Endodermal cell (in vitro differentiated cells): ENCODE measurements at regions not wholly inside any gene's neighbourhood (a gene's known extent, or its start where the extent isn't known, plus 50 kb on each side); places are given as distances from the start of the nearest gene placed in this dataset.

Experiments used
- DNase-seq: peaks from one replicate; pipeline ENCODE4 v3.0.0-alpha.2; 2017
- H3K27ac ChIP-seq: 2 replicates; pipeline ENCODE4 v1.5.1; 2013; ENCODE audit warnings: mild to moderate bottlenecking, low read depth, low read length, moderate library complexity
- H3K27me3 ChIP-seq: 2 replicates; pipeline ENCODE4 v1.6.1; 2013; ENCODE audit warnings: mild to moderate bottlenecking, low read length, moderate library complexity; ENCODE audit not compliant: insufficient read depth, control insufficient read depth, poor library complexity, severe bottlenecking
- H3K36me3 ChIP-seq: 2 replicates; pipeline ENCODE4 v1.7.0; 2013; ENCODE audit warnings: mild to moderate bottlenecking, low read length, moderate library complexity; ENCODE audit not compliant: control insufficient read depth, insufficient read depth
- H3K4me1 ChIP-seq: one replicate; pipeline ENCODE4 v1.7.0; 2013; ENCODE audit warnings: low read length; ENCODE audit not compliant: control insufficient read depth, insufficient read depth
- H3K4me3 ChIP-seq: 2 replicates; pipeline ENCODE4 v1.5.1; 2013; ENCODE audit warnings: mild to moderate bottlenecking, low read length, moderate library complexity
- H3K9ac ChIP-seq: 2 replicates; pipeline ENCODE4 v1.6.1; 2013; ENCODE audit warnings: mild to moderate bottlenecking, low read length, moderate library complexity; ENCODE audit not compliant: poor library complexity, severe bottlenecking; ENCODE audit errors: extremely low read depth
- H3K9me3 ChIP-seq: 2 replicates; pipeline ENCODE4 v1.6.1; 2013; ENCODE audit warnings: mild to moderate bottlenecking, low read length, moderate library complexity; ENCODE audit not compliant: control insufficient read depth
- H3K27ac Mint-ChIP-seq: 2 replicates; pipeline ENCODE4 v1.8.0; 2020; ENCODE audit warnings: mixed read lengths
- H3K27me3 Mint-ChIP-seq: 2 replicates; pipeline ENCODE4 v1.8.0; 2021; ENCODE audit warnings: mild to moderate bottlenecking, mixed read lengths; ENCODE audit not compliant: insufficient read depth
- H3K36me3 Mint-ChIP-seq: 2 replicates; pipeline ENCODE4 v1.8.0; 2020; ENCODE audit warnings: low read depth, mixed read lengths
- H3K4me1 Mint-ChIP-seq: 2 replicates; pipeline ENCODE4 v1.8.0; 2020; ENCODE audit warnings: mixed read lengths
- H3K4me3 Mint-ChIP-seq: 2 replicates; pipeline ENCODE4 v1.8.0; 2020; ENCODE audit warnings: mild to moderate bottlenecking, moderate library complexity, mixed read lengths
- H3K9me3 Mint-ChIP-seq: 2 replicates; pipeline ENCODE4 v1.8.0; 2020; ENCODE audit warnings: mild to moderate bottlenecking, mixed read lengths
- CTCF ChIP-seq: fragments of 200-600 bp; sonication (generic); conservative IDR thresholded peaks from 2 replicates; pipeline ENCODE4 v1.5.0; 2021; ENCODE audit warnings: antibody characterized with exemption, mild to moderate bottlenecking
- WGBS, 2 experiments: methylation state at CpG; one replicate each; pipeline versions ENCODE4 v1.1.5 to v1.1.7; 2013; ENCODE audit warnings: missing lambda C conversion rate in 2 of 2, mixed read lengths in 1 of 2; ENCODE audit not compliant: insufficient coverage in 1 of 2, insufficient read length in 1 of 2; 5-methylcytosine and 5-hydroxymethylcytosine counted together

- Mint-ChIP-seq H3K4me1 (peaks cover 8% of the 10 kb centered on the region), H3K36me3 (no peaks in the 10 kb centered on the region), H3K27me3 (peaks cover 23% of the 10 kb centered on the region), H3K9me3 (no peaks in the 10 kb centered on the region), H3K27ac (no peak overlapping the region), H3K4me3 (no peak overlapping the region)
- Histone ChIP-seq H3K9ac (no peak overlapping the region), H3K9me3 (peaks cover 9% of the 10 kb centered on the region), H3K4me1 (peaks cover 5% of the 10 kb centered on the region), H3K27ac (no peak overlapping the region), H3K36me3 (no peaks in the 10 kb centered on the region), H3K27me3 (peaks cover 13% of the 10 kb centered on the region), H3K4me3 (no peak overlapping the region)
- WGBS, 2 experiments, result 88 to 91% methylated on average over 2 of the region's 2 CpGs
- no peak for TF ChIP-seq CTCF
- no peak for DNase-seq
Observed at GRCh38 chr11:122033193-122033592, 82.8 kb downstream of the BLID start.

- peaks cover 23% of the 10 kb centered on the region for H3K27me3 Mint-ChIP-seq
- H3K9me3 Mint-ChIP-seq, result no peaks in the 10 kb centered on the region
- Histone ChIP-seq H3K9me3 (peaks cover 9% of the 10 kb centered on the region), H3K36me3 (no peaks in the 10 kb centered on the region), H3K4me1 (peaks cover 5% of the 10 kb centered on the region), H3K27ac (no peak overlapping the region), H3K9ac (no peak overlapping the region), H3K27me3 (peaks cover 13% of the 10 kb centered on the region), H3K4me3 (no peak overlapping the region)
- no peak for DNase-seq
- no peak for TF ChIP-seq CTCF
- WGBS, 2 experiments, result 93 to 100% methylated on average over 2 to 3 of the region's 3 CpGs
- no peaks in the 10 kb centered on the region for H3K36me3 Mint-ChIP-seq
- H3K4me1 Mint-ChIP-seq, result peaks cover 8% of the 10 kb centered on the region
- no peak overlapping the region for H3K27ac Mint-ChIP-seq
- H3K4me3 Mint-ChIP-seq, result no peak overlapping the region
Observed at GRCh38 chr11:122032317-122032716, 83.7 kb downstream of the BLID start.

GRCh38 chr11:122031813-122032212, 84.2 kb downstream of the BLID start:
- peaks cover 13% of the 10 kb centered on the region for H3K27me3 ChIP-seq
- Mint-ChIP-seq H3K27me3 (peaks cover 23% of the 10 kb centered on the region), H3K36me3 (no peaks in the 10 kb centered on the region), H3K27ac (no peak overlapping the region), H3K4me3 (no peak overlapping the region), H3K9me3 (no peaks in the 10 kb centered on the region), H3K4me1 (peaks cover 6% of the 10 kb centered on the region)
- no peaks in the 10 kb centered on the region for H3K36me3 ChIP-seq
- WGBS, 2 experiments, result no CpG with 5 or more reads among the region's 1 CpG
- no peak overlapping the region for H3K4me3 ChIP-seq
- no peak for DNase-seq
- TF ChIP-seq CTCF, result no peak
- no peak overlapping the region for H3K27ac ChIP-seq
- peaks cover 5% of the 10 kb centered on the region for H3K4me1 ChIP-seq
- H3K9me3 ChIP-seq, result peaks cover 9% of the 10 kb centered on the region
- H3K9ac ChIP-seq, result no peak overlapping the region
